Fibroblast of skin of right quadriceps (primary cell): ENCODE measurements at regions not wholly inside any gene's neighbourhood (a gene's known extent, or its start where the extent isn't known, plus 50 kb on each side); places are given as distances from the start of the nearest gene placed in this dataset.

Experiments used
- DNase-seq: peaks from one replicate; pipeline ENCODE4 v3.0.0-alpha.2; 2013

- DNase-seq: no peak
Observed at GRCh38 chr9:89775641-89776040, 170.8 kb downstream of the GADD45G start.

GRCh38 chr9:89776795-89777525 is 172.1 kb downstream of the GADD45G start:
- no peak for DNase-seq

- no peak for DNase-seq
Observed at GRCh38 chr9:89777544-89777943, 172.7 kb downstream of the GADD45G start.

- peak; percentile 62 for DNase-seq
Observed at GRCh38 chr9:89778100-89779090, 173.6 kb downstream of the GADD45G start.

GRCh38 chr9:89779405-89780203 is 174.8 kb downstream of the GADD45G start:
- peak; percentile 85 for DNase-seq

GRCh38 chr9:89780959-89781358 is 176.1 kb downstream of the GADD45G start:
- DNase-seq: no peak

GRCh38 chr9:89781838-89782540 is 177.2 kb downstream of the GADD45G start:
- peak; percentile 33 for DNase-seq

GRCh38 chr9:89786655-89787054 is 181.8 kb downstream of the GADD45G start:
- peak; percentile 70 for DNase-seq

- no peak for DNase-seq
Observed at GRCh38 chr9:89787595-89787994, 182.8 kb downstream of the GADD45G start.

GRCh38 chr9:89788434-89788833 is 183.6 kb downstream of the GADD45G start:
- no peak for DNase-seq

- DNase-seq: no peak
Observed at GRCh38 chr9:89789922-89790510, 185.2 kb downstream of the GADD45G start.

- no peak for DNase-seq
Observed at GRCh38 chr9:89790542-89791109, 185.8 kb downstream of the GADD45G start.

GRCh38 chr9:89791754-89792153 is 186.9 kb downstream of the GADD45G start:
- DNase-seq: no peak

- no peak for DNase-seq
Observed at GRCh38 chr9:89792189-89793123, 187.6 kb downstream of the GADD45G start.

- DNase-seq: no peak
Observed at GRCh38 chr9:89793124-89793495, 188.3 kb downstream of the GADD45G start.

- no peak for DNase-seq
Observed at GRCh38 chr9:89793551-89793950, 188.7 kb downstream of the GADD45G start.

- DNase-seq: no peak
Observed at GRCh38 chr9:89794918-89795317, 190.1 kb downstream of the GADD45G start.

GRCh38 chr9:89795538-89796195 is 190.9 kb downstream of the GADD45G start:
- no peak for DNase-seq

GRCh38 chr9:89796606-89797005 is 191.8 kb downstream of the GADD45G start:
- DNase-seq: no peak

GRCh38 chr9:89797255-89797654 is 192.4 kb downstream of the GADD45G start:
- DNase-seq: no peak
